Stimulated activated memory B cell treated with anti-CD40 and anti-IgM and Interleukin-4, amounts not matched to agents 10 μg/mL and 1 μg/mL and 100 μg/mL, for 72 hours (primary cell): ENCODE measurements at regions not wholly inside any gene's neighbourhood (a gene's known extent, or its start where the extent isn't known, plus 50 kb on each side); places are given as distances from the start of the nearest gene placed in this dataset.

Experiments used
- ATAC-seq: fragments of 150-1000 bp; cut with Tn5 transposase; 2 replicates; pipeline ENCODE4 v1.10.0; 2021
- H3K27ac Mint-ChIP-seq: one replicate; pipeline ENCODE4 v1.8.0; 2022; ENCODE audit warnings: mild to moderate bottlenecking, mixed read lengths
- H3K27me3 Mint-ChIP-seq: one replicate; pipeline ENCODE4 v1.8.0; 2022; ENCODE audit warnings: mixed read lengths
- H3K36me3 Mint-ChIP-seq: one replicate; pipeline ENCODE4 v1.8.0; 2022; ENCODE audit warnings: mixed read lengths
- H3K4me1 Mint-ChIP-seq: one replicate; pipeline ENCODE4 v1.8.0; 2022; ENCODE audit warnings: mixed read lengths
- H3K4me3 Mint-ChIP-seq: one replicate; pipeline ENCODE4 v1.8.0; 2022; ENCODE audit warnings: mild to moderate bottlenecking, moderate library complexity, mixed read lengths
- H3K9me3 Mint-ChIP-seq: one replicate; pipeline ENCODE4 v1.8.0; 2022; ENCODE audit warnings: mixed read lengths

GRCh38 chr2:40844353-40845277, 392.7 kb upstream of the SLC8A1 start:
- H3K27me3 Mint-ChIP-seq, result no peaks in the 10 kb centered on the region
- no peaks in the 10 kb centered on the region for H3K4me1 Mint-ChIP-seq
- H3K27ac Mint-ChIP-seq, result no peak overlapping the region
- no peak overlapping the region for H3K4me3 Mint-ChIP-seq
- H3K36me3 Mint-ChIP-seq, result no peaks in the 10 kb centered on the region
- ATAC-seq, result no peak
- H3K9me3 Mint-ChIP-seq, result no peaks in the 10 kb centered on the region

- peaks cover 6% of the 10 kb centered on the region for H3K9me3 Mint-ChIP-seq
These were observed 399.8 kb upstream of the SLC8A1 start for GRCh38 chr2:40851661-40852060.

GRCh38 chr2:40859617-40860016, 407.7 kb upstream of the SLC8A1 start:
- H3K4me3 Mint-ChIP-seq, result no peak overlapping the region
- H3K27ac Mint-ChIP-seq, result no peak overlapping the region
- H3K36me3 Mint-ChIP-seq, result no peaks in the 10 kb centered on the region
- H3K27me3 Mint-ChIP-seq, result no peaks in the 10 kb centered on the region
- no peak for ATAC-seq
- no peaks in the 10 kb centered on the region for H3K4me1 Mint-ChIP-seq
- peaks cover 2% of the 10 kb centered on the region for H3K9me3 Mint-ChIP-seq

More at GRCh38 chr2:40851661-40852060, 399.8 kb upstream of the SLC8A1 start:
- Mint-ChIP-seq H3K36me3 (no peaks in the 10 kb centered on the region), H3K27ac (no peak overlapping the region), H3K27me3 (no peaks in the 10 kb centered on the region), H3K4me1 (no peaks in the 10 kb centered on the region), H3K4me3 (no peak overlapping the region)
- no peak for ATAC-seq

- H3K27ac Mint-ChIP-seq, result no peak overlapping the region
- no peak for ATAC-seq
These were observed 415.9 kb upstream of the SLC8A1 start for GRCh38 chr2:40867829-40868228.

DNA sequence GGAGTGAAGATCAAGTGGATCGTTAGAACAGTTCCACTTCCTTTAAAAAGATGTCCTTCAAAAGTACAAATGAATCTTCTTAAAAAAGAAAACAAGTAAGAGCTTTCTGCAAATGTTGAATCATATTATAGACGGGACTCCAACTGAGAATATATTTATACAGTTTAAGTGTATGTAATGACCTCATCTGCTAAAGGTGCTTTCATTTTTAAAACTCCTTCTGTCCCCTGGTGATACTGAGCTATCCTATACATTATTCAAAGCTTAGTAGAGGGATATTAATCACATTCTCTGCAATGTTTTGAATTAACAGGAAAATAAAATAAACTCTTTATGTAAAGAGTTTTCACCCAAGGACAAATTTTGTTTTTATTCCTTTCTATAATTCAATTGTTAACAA, 420.7 kb upstream of the SLC8A1 start:
- Mint-ChIP-seq H3K36me3 (no peaks in the 10 kb centered on the region), H3K9me3 (no peaks in the 10 kb centered on the region), H3K27me3 (no peaks in the 10 kb centered on the region), H3K4me1 (no peaks in the 10 kb centered on the region), H3K27ac (no peak overlapping the region), H3K4me3 (no peak overlapping the region)
- no peak for ATAC-seq

More at GRCh38 chr2:40867829-40868228, 415.9 kb upstream of the SLC8A1 start:
- no peaks in the 10 kb centered on the region for H3K4me1 Mint-ChIP-seq
- H3K27me3 Mint-ChIP-seq, result no peaks in the 10 kb centered on the region
- no peaks in the 10 kb centered on the region for H3K36me3 Mint-ChIP-seq
- peaks cover 3% of the 10 kb centered on the region for H3K9me3 Mint-ChIP-seq
- H3K4me3 Mint-ChIP-seq, result no peak overlapping the region

DNA sequence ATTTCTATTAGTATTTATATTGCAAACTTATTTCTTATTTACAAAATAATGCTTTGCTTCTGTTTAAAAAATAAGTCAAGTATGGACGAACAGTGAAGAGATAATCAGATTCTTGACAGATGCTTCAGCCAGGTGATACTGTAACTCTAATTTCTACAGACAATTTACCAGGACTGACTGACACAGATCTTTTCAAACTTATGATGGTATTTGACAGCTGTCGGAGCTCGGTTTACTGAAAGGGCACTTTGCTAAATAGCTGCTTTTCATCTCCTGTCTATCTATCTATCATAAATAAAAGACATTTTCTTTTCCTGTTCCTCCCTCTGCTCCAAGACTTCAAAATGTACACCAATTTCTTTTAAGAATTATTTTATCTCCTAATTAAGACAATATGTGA, 422.5 kb upstream of the SLC8A1 start:
- Mint-ChIP-seq H3K4me3 (no peak overlapping the region), H3K4me1 (no peaks in the 10 kb centered on the region), H3K9me3 (no peaks in the 10 kb centered on the region), H3K27ac (no peak overlapping the region), H3K27me3 (no peaks in the 10 kb centered on the region), H3K36me3 (no peaks in the 10 kb centered on the region)
- no peak for ATAC-seq

DNA sequence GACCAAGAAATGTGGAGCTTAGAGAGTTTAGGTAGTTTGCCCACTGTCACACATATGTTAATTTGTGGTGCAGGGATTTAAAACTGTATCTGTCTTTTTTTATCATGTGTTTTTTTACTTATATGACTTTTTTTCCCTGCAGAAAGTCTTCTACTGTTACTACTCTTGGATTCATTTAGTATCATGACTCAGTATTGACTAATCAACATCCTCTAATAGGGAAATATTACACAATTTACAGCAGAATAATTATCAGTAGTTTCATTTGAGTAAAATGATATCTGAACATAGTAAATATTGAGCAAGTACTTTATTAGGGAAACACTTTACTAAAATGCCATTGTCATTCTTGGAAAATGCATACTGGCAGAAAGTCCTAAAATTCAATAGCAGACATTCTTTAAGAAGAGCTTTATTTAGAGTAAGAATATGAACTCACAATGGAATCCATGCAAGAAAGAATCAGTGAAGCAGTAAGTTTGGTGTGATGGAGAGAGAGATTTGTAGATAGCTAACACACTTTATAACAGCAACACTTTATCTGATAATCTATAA, 425.9 kb upstream of the SLC8A1 start:
- ATAC-seq, result no peak
- Mint-ChIP-seq H3K4me3 (no peak overlapping the region), H3K27me3 (no peaks in the 10 kb centered on the region), H3K9me3 (no peaks in the 10 kb centered on the region), H3K4me1 (no peaks in the 10 kb centered on the region), H3K36me3 (no peaks in the 10 kb centered on the region), H3K27ac (no peak overlapping the region)

- Mint-ChIP-seq H3K36me3 (no peaks in the 10 kb centered on the region), H3K4me1 (no peaks in the 10 kb centered on the region), H3K27me3 (no peaks in the 10 kb centered on the region), H3K4me3 (no peak overlapping the region), H3K27ac (no peak overlapping the region), H3K9me3 (no peaks in the 10 kb centered on the region)
- ATAC-seq, result no peak
These were observed 427.4 kb upstream of the SLC8A1 start for GRCh38 chr2:40879305-40879704.

GRCh38 chr2:40886100-40886499, 434.2 kb upstream of the SLC8A1 start:
- no peaks in the 10 kb centered on the region for H3K9me3 Mint-ChIP-seq
- no peaks in the 10 kb centered on the region for H3K36me3 Mint-ChIP-seq
- no peaks in the 10 kb centered on the region for H3K27me3 Mint-ChIP-seq

GRCh38 chr2:40886655-40887054, 434.8 kb upstream of the SLC8A1 start:
- Mint-ChIP-seq H3K27ac (no peak overlapping the region), H3K4me1 (no peaks in the 10 kb centered on the region), H3K4me3 (no peak overlapping the region), H3K27me3 (no peaks in the 10 kb centered on the region), H3K36me3 (no peaks in the 10 kb centered on the region), H3K9me3 (no peaks in the 10 kb centered on the region)
- no peak for ATAC-seq

More at GRCh38 chr2:40886100-40886499, 434.2 kb upstream of the SLC8A1 start:
- ATAC-seq, result no peak
- no peak overlapping the region for H3K4me3 Mint-ChIP-seq
- H3K4me1 Mint-ChIP-seq, result no peaks in the 10 kb centered on the region
- H3K27ac Mint-ChIP-seq, result no peak overlapping the region

DNA sequence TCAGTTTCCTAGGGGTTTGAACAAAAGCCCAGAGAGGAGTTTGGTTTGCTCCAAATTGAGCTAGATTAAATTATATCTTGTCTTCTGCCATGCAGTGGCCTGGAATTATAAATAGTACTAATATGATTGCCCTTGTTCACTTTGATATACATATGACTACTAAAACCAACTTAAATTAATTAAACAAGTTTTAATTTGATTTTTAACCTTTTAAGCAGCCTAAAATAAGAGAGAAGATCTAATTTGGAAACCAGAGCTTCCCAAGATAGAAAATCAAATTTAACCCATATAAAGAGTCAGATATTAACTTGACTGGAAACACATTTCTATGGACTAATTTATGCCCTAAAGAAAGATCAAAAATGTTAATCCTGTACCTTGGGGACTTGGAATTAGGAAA, 444.5 kb upstream of the SLC8A1 start:
- H3K4me1 Mint-ChIP-seq, result no peaks in the 10 kb centered on the region
- no peak overlapping the region for H3K27ac Mint-ChIP-seq
- no peaks in the 10 kb centered on the region for H3K27me3 Mint-ChIP-seq
- no peak overlapping the region for H3K4me3 Mint-ChIP-seq
- no peak for ATAC-seq
- no peaks in the 10 kb centered on the region for H3K9me3 Mint-ChIP-seq
- H3K36me3 Mint-ChIP-seq, result no peaks in the 10 kb centered on the region

GRCh38 chr2:40914666-40915065, 462.8 kb upstream of the SLC8A1 start:
- Mint-ChIP-seq H3K27me3 (no peaks in the 10 kb centered on the region), H3K4me3 (no peak overlapping the region), H3K9me3 (peaks cover 3% of the 10 kb centered on the region), H3K27ac (no peak overlapping the region), H3K36me3 (no peaks in the 10 kb centered on the region), H3K4me1 (no peaks in the 10 kb centered on the region)
- no peak for ATAC-seq

DNA sequence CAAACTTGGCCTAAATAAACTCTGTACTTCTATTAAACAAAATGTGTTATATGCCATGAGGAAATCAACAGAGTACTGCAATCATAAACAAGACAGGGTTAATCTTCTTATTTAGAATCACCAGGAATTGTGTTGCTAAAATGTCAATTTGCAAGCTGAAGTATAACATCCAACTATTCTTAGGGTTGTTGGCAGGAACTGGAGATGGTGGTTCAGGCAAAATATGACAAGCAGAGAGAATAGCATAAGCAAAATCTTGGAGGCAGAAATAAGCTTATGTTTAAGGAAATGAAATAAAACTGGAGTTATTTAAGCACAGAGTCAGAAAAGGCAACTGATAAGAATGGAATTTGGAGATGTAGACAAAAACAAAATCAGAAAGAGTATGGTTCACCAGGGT, 463.8 kb upstream of the SLC8A1 start:
- no peak overlapping the region for H3K27ac Mint-ChIP-seq
- no peak for ATAC-seq
- peaks cover 3% of the 10 kb centered on the region for H3K9me3 Mint-ChIP-seq
- no peaks in the 10 kb centered on the region for H3K4me1 Mint-ChIP-seq
- H3K36me3 Mint-ChIP-seq, result no peaks in the 10 kb centered on the region
- H3K4me3 Mint-ChIP-seq, result no peak overlapping the region
- no peaks in the 10 kb centered on the region for H3K27me3 Mint-ChIP-seq

- Mint-ChIP-seq H3K9me3 (peaks cover under 1% of the 10 kb centered on the region), H3K27ac (no peak overlapping the region), H3K4me1 (no peaks in the 10 kb centered on the region), H3K27me3 (no peaks in the 10 kb centered on the region), H3K36me3 (no peaks in the 10 kb centered on the region), H3K4me3 (no peak overlapping the region)
- no peak for ATAC-seq
These were observed 483.5 kb upstream of the SLC8A1 start for GRCh38 chr2:40935349-40935748.

- no peak overlapping the region for H3K27ac Mint-ChIP-seq
- no peak for ATAC-seq
- no peaks in the 10 kb centered on the region for H3K4me1 Mint-ChIP-seq
- H3K36me3 Mint-ChIP-seq, result no peaks in the 10 kb centered on the region
- H3K9me3 Mint-ChIP-seq, result peaks cover 7% of the 10 kb centered on the region
- no peaks in the 10 kb centered on the region for H3K27me3 Mint-ChIP-seq
- no peak overlapping the region for H3K4me3 Mint-ChIP-seq
These were observed 485.4 kb upstream of the SLC8A1 start for GRCh38 chr2:40937284-40937683.

DNA sequence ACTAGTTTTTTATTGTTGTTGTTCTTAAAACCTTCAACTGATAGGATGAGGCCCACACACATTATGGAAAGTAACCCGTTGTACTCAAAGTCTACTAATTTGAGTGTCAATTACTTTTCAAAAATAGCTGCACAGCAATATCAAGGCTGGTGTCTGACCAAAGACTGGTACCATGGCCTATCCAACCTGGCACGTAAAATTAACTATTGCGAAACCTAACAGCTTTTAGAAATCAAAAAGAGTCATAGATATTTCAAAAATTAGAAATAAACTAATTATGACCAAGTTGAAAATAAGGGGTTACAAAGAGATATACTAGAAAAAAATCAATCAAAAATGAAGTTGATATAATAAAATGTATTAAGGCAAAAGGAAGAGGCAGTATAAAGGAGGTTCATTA, 501.5 kb upstream of the SLC8A1 start:
- ATAC-seq, result no peak
- Mint-ChIP-seq H3K9me3 (peaks cover 9% of the 10 kb centered on the region), H3K4me3 (no peak overlapping the region), H3K27me3 (no peaks in the 10 kb centered on the region), H3K4me1 (no peaks in the 10 kb centered on the region), H3K36me3 (no peaks in the 10 kb centered on the region), H3K27ac (no peak overlapping the region)
